ENCODE measurements at regions not wholly inside any gene's neighbourhood (a gene's known extent, or its start where the extent isn't known, plus 50 kb on each side); places are given as distances from the start of the nearest gene placed in this dataset.
"Not testable (repeated sequence)": the region's sequence is repeated elsewhere in the genome, so short reads cannot be mapped to it uniquely, and the experiment has no call there.

DNA sequence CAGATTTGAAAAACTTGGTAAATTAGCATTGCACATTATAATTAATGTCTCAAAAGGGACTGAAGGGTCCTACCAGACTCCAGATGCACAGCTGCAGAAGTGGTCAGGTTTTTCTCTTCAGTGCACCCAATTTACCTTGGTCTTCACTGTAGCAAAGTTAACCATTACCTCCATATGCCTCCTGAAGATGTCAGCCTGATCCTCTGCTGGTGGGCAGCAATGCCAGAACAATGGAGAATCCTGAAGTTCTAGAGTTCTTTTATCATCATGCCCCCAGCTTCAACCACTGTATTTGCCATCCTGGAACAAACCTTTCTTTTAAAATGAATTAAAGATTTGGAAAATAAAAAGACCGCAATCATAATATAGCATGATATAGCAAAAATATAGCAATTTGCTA is 1774.8 kb upstream of the CELF4 start:
- in situ Hi-C loops (cut with HindIII; ENCODE audit: low sequenced_read_pairs): no loop called here

- in situ Hi-C loops (cut with HindIII; ENCODE audit: low sequenced_read_pairs): no loop called here
These were observed 1764.1 kb upstream of the CELF4 start for GRCh38 chr18:39329496-39330275.

DNA sequence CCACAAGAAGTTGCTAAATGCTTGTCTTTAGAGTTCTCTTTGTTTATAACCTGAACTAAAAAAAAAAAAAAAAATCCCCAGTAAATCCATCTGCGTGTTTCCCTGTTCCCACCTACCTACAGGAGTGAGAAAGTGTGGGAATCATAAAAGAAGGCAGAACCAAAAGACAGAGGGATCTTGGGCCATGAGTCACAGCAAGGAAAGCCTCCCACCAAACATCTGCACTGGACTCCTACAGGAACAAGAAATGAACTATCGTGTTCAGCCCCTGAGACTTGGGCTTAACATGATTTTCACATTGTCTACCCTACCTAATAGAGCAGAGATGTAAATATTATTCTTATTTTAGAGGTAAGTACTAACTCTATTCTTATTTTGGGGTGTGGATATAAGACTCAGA is 1761.2 kb upstream of the CELF4 start:
- in situ Hi-C loops (cut with HindIII; ENCODE audit: low sequenced_read_pairs): no loop called here

DNA sequence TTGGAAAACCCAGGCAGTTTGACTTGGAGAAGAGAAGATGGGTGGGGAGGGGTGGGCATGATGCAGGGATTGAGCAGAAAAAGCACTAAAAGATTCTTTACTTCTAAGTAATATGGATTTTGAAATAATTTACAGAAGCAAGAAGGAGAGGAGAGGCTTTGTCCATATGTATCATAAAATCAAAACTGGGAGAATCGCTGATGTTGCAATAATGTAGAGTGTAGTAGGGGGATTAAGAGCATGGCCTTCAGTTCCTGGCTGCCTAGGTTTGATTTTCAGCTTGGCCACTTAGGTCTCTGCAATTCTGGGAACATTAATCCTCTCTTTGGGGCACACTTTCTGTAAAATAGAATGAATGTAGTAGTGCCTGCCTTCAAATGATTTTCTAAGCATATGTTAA is 1760.4 kb upstream of the CELF4 start:
- in situ Hi-C loops (cut with HindIII; ENCODE audit: low sequenced_read_pairs): no loop called here

- in situ Hi-C loops (cut with HindIII; ENCODE audit: low sequenced_read_pairs): no loop called here
These were observed 1753.5 kb upstream of the CELF4 start for GRCh38 chr18:39319141-39319540.

GRCh38 chr18:39318462-39318861 is 1752.9 kb upstream of the CELF4 start:
- in situ Hi-C loops (cut with HindIII; ENCODE audit: low sequenced_read_pairs): no loop called here

- in situ Hi-C loops (cut with HindIII; ENCODE audit: low sequenced_read_pairs): no loop called here
These were observed 1752.4 kb upstream of the CELF4 start for GRCh38 chr18:39318008-39318407.

DNA sequence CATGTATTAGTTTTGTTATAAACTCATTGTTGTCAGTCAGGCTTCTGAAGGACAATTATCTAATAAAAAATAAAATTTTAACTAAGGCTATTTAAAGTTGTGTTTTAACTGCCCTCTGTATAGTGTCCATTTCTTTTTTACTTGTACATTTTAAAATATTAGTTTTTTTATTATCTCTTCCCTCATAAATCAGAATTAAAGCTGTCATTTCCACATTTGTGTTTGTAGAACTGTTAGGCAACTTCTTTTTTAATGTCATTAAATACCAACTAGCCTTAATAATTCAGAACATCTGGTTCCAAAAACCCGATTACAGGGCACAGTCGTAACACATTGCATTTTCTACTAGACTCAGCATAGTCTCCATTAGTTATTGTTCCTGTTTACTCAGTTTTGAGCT is 1749.0 kb upstream of the CELF4 start:
- in situ Hi-C loops (cut with HindIII; ENCODE audit: low sequenced_read_pairs): no loop called here

- in situ Hi-C loops (cut with HindIII; ENCODE audit: low sequenced_read_pairs): no loop called here
These were observed 1748.4 kb upstream of the CELF4 start for GRCh38 chr18:39313992-39314391.

DNA sequence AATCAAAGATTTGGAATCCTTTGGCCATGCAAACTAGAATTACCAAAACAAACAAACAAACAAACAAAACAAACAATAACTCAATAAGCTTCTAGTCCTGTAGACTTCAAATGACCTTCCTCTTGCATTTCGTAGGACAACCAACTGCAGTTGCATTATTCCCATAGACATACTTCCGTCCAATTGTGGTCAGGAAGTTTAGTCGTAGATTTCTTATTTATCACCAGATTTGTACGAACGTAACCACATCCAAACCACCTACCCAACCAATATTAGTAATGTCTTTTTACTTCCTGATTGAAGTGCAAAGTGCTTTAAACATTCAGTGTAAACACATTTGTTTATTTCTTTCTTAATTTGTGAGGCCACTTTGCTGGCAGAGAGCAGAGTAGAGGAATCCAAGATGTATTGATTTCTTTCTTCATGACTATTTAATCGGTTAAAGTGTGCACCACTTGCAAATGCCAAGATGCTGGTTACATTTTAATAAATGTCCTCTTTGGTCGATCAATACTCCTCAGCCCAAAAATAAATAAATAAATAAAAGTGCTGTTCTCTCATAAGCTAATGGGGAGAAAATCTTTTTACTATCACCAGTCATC is 1745.6 kb upstream of the CELF4 start:
- in situ Hi-C loops (cut with HindIII; ENCODE audit: low sequenced_read_pairs): no loop called here

- in situ Hi-C loops (cut with HindIII; ENCODE audit: low sequenced_read_pairs): not testable (repeated sequence)
These were observed 1743.4 kb upstream of the CELF4 start for GRCh38 chr18:39308931-39309521.

- in situ Hi-C loops (cut with HindIII; ENCODE audit: low sequenced_read_pairs): no loop called here
These were observed 1740.2 kb upstream of the CELF4 start for GRCh38 chr18:39305766-39306165.

DNA sequence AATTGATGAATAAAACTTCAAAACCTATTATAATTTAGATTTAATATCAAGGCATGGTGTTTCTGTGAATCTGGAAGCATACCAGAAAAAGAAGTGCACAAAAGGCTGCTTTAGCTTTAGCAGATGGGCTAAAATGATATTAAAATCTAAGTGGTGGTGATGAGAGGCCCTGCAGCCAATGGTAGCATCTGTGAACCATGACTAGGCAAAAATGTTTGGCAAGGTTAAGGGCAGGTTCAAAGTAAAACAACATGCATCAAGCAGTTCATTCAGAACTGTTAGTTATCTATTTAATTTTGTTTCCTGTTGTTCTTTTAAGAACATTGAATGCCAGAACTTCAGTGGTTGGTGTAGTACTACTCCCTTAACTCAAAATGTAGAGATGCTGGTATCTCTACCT is 1736.9 kb upstream of the CELF4 start:
- in situ Hi-C loops (cut with HindIII; ENCODE audit: low sequenced_read_pairs): no loop called here

DNA sequence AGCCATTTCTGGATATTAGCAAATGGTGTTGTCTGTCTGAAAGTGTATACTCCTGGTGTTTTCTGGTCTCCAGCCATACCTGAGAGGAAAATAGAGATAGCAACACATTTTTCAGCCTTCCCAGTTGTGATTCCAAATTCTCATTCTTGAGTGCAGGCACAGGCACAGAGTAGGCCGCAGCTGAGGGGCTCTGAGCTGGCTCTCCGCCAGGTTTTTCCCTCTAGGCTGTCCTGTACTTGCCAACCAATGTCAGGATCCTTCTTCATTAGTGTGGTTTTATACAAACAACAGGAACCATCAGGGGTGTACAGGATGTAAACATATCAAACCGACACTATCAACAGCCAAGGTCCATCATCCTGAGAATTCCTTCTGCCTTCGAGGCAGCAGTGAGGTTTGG is 1733.6 kb upstream of the CELF4 start:
- in situ Hi-C loops (cut with HindIII; ENCODE audit: low sequenced_read_pairs): no loop called here

DNA sequence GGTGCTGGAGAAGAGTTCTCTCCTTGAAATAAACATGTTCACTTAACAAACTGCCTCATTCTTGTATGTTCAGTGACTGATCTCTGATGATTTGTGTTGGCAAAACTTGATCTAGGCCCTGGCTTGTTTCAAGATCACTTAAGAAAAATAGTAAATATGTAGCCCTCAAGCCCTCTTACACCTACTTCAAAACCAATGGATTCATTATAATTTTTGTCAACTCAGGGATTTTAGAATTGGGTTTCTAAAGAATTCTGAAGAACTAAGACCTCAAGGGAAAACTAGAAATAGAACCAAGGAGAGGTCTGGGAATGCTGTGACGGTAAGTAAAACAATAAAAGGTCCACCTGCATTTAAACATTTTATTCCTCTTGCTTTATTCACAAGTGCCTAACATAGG is 1731.6 kb upstream of the CELF4 start:
- in situ Hi-C loops (cut with HindIII; ENCODE audit: low sequenced_read_pairs): no loop called here

DNA sequence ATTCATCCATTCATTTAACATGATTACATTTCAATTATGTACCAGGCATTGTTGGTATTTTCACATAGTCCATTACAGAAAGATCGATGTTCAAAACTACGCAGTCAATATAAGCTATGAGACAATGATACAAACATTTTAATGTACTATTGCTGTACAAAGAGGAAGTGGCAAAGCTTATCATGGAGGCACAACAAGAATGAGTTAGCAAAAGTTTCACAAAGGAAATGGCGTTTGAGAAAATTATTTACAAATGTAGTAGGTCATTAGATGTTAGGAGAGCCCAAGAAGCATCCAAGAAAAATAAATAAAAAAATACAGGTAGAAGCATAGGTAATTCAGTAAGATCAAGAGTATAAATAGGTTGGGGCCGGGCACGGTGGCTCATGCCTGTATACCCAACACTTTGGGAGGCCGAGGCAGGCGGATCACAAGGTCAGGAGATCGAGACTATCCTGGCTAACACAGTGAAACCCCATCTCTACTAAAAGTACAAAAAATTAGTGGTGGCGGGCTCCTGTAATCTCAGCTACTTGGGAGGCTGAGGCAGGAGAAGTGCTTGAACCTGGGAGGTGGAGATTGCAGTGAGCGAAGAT is 1730.8 kb upstream of the CELF4 start:
- in situ Hi-C loops (cut with HindIII; ENCODE audit: low sequenced_read_pairs): no loop called here

- in situ Hi-C loops (cut with HindIII; ENCODE audit: low sequenced_read_pairs): no loop called here
These were observed 1711.2 kb upstream of the CELF4 start for GRCh38 chr18:39276764-39277163.

GRCh38 chr18:39274535-39274934 is 1708.9 kb upstream of the CELF4 start:
- in situ Hi-C loops (cut with HindIII; ENCODE audit: low sequenced_read_pairs): no loop called here

DNA sequence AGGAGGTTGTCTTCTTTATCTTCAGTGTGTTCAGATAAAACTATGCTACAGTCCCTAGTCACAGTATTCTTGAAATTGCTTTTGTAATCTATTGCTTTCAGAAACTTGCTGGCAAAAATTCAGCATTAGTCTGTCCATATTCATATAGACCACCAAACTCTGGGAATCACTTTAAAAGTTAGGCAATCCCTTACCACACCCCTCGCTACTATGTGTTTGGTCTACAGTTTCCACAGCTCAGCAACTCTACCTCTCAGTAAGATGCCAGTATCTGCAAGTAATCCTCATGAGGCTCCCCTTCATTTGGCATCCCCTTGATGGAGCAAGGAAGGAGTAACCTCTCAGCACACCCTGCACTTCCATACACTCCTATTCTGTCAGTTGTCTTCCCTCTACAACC is 1706.6 kb upstream of the CELF4 start:
- in situ Hi-C loops (cut with HindIII; ENCODE audit: low sequenced_read_pairs): no loop called here

DNA sequence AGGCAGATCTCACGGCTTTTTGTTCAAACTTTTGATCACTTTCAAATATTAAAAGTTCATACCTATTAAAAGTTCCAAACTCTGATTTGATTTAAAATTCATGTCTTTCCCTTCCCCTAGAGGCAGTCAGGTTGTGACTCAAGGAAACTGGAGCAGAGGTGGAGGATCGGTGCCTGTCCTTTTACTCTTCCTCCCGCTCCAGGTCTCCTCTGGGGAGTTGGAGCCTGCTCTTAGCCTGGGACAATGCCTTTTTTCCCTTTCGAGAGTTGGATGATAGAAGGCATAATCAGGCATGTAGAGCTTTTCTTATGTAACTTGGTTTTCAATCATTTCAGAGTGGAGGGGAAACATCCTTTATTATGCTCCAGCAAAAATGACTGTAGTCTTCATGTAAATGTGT is 1706.1 kb upstream of the CELF4 start:
- in situ Hi-C loops (cut with HindIII; ENCODE audit: low sequenced_read_pairs): no loop called here

DNA sequence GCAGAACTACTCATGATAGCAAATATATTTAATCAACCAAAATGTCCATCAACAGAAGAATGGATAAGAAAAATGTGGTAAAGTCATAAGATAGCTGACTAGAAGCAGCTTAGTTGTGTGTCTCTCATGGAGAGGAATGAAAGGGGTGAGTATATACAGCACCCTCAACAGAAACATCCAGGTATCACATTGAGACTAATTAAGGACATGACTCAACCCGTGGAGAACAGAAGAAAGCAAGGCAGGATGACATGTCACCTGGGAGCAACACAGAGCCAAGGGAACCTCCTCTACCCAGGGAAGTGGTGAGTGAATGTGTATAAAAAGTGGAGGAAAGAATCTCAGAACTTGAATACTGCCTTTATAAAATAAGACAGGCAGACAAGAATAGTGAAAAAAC is 1695.0 kb upstream of the CELF4 start:
- in situ Hi-C loops (cut with HindIII; ENCODE audit: low sequenced_read_pairs): no loop called here

DNA sequence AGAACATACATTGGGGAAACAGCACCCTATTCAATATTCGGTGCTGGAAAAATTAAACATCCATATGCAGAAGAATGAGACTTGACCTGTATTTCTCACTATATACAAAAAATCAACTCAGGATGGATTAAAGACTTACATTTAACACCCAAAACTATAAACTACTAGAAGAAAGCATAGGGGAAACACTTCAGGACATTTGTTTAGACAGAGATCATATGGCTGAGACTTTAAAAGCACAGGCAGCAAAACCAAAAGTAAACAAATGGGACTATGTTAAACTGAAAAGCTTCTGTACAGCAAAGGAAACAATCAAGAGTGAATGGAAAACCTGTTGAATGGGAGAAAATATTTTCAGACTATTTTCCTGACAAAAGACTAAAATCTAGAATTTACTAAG is 1694.1 kb upstream of the CELF4 start:
- in situ Hi-C loops (cut with HindIII; ENCODE audit: low sequenced_read_pairs): no loop called here

Data from DLD1 (cell line).